Fibroblast of lung (primary cell): ENCODE measurements at regions not wholly inside any gene's neighbourhood (a gene's known extent, or its start where the extent isn't known, plus 50 kb on each side); places are given as distances from the start of the nearest gene placed in this dataset.

Experiments used
- EZH2 ChIP-seq: IDR thresholded peaks from 2 replicates; pipeline ENCODE4 v1.5.1; 2012; ENCODE audit warnings: low read length, control low read depth, mild to moderate bottlenecking; ENCODE audit errors: missing control alignments
- TF ChIP-seq, protein P1 (sequence below), 2 donors: IDR thresholded peaks in 1 of 2; conservative IDR thresholded peaks in 1 of 2; 1 replicate in 1 of 2; 2 replicates in 1 of 2; pipeline ENCODE4 v1.5.1; 2011 to 2012; ENCODE audit warnings: low read length in 2 of 2, control low read depth in 1 of 2, inconsistent platforms in 1 of 2, low read depth in 1 of 2, mild to moderate bottlenecking in 1 of 2

DNA sequence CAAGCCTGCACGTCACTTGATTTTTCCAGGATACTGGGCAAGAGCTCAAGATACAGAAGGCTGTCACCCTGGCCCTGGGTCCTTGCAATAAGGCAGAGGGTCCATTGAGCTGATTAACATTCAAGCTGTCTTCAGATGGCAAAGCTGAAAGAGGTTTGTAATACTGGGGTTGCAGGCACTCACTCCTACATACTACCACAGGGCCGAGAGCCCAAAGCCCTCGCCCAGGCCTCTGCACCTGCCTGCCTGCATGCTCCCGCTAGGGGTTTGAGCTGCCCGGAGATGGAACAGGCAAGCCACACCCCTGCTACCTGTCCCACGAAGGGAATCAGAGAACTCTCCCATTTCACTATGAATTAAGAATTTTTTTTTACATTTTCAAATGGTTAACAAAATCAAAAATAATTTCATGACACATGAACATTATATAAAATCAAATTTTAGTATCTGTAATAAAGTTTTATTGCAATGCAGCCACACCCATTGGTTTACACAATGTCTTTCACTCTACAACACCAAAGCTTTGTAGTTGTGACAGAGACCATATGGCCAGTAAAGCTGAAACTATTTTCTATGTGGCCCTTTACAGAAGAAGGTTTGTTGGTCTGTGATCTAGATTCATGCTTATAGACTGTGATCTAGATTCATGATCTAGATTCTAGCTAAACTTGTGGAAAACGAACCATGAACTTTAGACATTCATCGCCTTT, 530.4 kb upstream of the IGFBP7 start:
- TF ChIP-seq, protein P1, sequence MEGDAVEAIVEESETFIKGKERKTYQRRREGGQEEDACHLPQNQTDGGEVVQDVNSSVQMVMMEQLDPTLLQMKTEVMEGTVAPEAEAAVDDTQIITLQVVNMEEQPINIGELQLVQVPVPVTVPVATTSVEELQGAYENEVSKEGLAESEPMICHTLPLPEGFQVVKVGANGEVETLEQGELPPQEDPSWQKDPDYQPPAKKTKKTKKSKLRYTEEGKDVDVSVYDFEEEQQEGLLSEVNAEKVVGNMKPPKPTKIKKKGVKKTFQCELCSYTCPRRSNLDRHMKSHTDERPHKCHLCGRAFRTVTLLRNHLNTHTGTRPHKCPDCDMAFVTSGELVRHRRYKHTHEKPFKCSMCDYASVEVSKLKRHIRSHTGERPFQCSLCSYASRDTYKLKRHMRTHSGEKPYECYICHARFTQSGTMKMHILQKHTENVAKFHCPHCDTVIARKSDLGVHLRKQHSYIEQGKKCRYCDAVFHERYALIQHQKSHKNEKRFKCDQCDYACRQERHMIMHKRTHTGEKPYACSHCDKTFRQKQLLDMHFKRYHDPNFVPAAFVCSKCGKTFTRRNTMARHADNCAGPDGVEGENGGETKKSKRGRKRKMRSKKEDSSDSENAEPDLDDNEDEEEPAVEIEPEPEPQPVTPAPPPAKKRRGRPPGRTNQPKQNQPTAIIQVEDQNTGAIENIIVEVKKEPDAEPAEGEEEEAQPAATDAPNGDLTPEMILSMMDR (conservative IDR thresholded peaks at IDR 0.05 in 1 of 2, IDR thresholded peaks at IDR 0.05 in 1 of 2; ENCODE audit: low read depth in 1 of 2, low read length in 2 of 2), result no peak
- TF ChIP-seq EZH2, result no peak
